ENCODE measurements at regions not wholly inside any gene's neighbourhood (a gene's known extent, or its start where the extent isn't known, plus 50 kb on each side); places are given as distances from the start of the nearest gene placed in this dataset.

DNA sequence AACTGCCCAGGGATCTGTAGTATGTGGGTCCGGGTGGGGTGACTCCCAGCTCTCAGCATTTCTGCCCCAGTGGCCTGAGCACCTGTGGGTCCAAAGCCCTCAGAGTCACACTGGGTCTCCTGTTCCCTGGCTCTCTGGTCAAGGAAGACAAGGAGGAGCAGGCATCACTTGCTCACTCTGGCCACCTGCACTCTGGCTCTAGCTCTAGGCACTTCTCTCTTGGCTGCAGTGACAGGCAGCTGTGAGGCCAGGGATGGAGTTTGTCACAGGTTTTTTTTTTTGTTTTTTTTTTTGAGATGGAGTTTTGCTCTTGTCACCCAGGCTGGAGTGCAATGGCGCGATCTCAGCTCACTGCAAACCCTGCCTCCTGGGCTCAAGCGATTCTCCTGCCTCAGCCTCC is 84.6 kb downstream of the HS1BP3 start:
- TF ChIP-seq ZFP3 (tag by site-specific recombination; IDR thresholded peaks at IDR 0.05; ENCODE audit: low read depth) (no peak), HOXA7 (CRISPR knock-in tag; IDR thresholded peaks at IDR 0.05; ENCODE audit: borderline replicate concordance) (no peak), ZNF10 (tag by site-specific recombination; IDR thresholded peaks at IDR 0.05) (no peak), YY1 (tag by site-specific recombination; IDR thresholded peaks at IDR 0.05) (no peak), ZNF133 (tag by site-specific recombination; IDR thresholded peaks at IDR 0.05) (no peak), ZNF239 (tag by site-specific recombination; IDR thresholded peaks at IDR 0.05) (no peak), ZNF529 (tag by site-specific recombination; IDR thresholded peaks at IDR 0.05; ENCODE audit: insufficient replicate concordance) (no peak), ZNF184 (tag by site-specific recombination; IDR thresholded peaks at IDR 0.05) (no peak), SP2 (tag by site-specific recombination; IDR thresholded peaks at IDR 0.05) (no peak), ZNF664 (tag by site-specific recombination; IDR thresholded peaks at IDR 0.05) (no peak)
- TF ChIP-seq, protein P1, sequence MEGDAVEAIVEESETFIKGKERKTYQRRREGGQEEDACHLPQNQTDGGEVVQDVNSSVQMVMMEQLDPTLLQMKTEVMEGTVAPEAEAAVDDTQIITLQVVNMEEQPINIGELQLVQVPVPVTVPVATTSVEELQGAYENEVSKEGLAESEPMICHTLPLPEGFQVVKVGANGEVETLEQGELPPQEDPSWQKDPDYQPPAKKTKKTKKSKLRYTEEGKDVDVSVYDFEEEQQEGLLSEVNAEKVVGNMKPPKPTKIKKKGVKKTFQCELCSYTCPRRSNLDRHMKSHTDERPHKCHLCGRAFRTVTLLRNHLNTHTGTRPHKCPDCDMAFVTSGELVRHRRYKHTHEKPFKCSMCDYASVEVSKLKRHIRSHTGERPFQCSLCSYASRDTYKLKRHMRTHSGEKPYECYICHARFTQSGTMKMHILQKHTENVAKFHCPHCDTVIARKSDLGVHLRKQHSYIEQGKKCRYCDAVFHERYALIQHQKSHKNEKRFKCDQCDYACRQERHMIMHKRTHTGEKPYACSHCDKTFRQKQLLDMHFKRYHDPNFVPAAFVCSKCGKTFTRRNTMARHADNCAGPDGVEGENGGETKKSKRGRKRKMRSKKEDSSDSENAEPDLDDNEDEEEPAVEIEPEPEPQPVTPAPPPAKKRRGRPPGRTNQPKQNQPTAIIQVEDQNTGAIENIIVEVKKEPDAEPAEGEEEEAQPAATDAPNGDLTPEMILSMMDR (tag by site-specific recombination; IDR thresholded peaks at IDR 0.05) = no peak
- TF ChIP-seq, protein P2, sequence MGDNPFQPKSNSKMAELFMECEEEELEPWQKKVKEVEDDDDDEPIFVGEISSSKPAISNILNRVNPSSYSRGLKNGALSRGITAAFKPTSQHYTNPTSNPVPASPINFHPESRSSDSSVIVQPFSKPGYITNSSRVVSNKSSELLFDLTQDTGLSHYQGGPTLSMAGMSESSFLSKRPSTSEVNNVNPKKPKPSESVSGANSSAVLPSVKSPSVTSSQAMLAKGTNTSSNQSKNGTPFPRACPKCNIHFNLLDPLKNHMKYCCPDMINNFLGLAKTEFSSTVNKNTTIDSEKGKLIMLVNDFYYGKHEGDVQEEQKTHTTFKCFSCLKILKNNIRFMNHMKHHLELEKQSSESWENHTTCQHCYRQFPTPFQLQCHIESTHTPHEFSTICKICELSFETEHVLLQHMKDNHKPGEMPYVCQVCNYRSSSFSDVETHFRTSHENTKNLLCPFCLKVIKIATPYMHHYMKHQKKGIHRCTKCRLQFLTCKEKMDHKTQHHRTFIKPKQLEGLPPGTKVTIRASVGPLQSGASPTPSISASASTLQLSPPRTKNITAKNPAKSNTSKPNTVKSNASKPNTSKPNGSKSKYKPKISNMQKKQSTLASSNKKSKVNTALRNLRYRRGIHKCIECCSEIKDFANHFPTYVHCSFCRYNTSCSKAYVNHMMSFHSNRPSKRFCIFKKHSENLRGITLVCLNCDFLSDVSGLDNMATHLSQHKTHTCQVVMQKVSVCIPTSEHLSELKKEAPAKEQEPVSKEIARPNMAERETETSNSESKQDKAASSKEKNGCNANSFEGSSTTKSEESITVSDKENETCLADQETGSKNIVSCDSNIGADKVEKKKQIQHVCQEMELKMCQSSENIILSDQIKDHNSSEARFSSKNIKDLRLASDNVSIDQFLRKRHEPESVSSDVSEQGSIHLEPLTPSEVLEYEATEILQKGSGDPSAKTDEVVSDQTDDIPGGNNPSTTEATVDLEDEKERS (tag by site-specific recombination; IDR thresholded peaks at IDR 0.05) = no peak
- TF ChIP-seq, protein P3, sequence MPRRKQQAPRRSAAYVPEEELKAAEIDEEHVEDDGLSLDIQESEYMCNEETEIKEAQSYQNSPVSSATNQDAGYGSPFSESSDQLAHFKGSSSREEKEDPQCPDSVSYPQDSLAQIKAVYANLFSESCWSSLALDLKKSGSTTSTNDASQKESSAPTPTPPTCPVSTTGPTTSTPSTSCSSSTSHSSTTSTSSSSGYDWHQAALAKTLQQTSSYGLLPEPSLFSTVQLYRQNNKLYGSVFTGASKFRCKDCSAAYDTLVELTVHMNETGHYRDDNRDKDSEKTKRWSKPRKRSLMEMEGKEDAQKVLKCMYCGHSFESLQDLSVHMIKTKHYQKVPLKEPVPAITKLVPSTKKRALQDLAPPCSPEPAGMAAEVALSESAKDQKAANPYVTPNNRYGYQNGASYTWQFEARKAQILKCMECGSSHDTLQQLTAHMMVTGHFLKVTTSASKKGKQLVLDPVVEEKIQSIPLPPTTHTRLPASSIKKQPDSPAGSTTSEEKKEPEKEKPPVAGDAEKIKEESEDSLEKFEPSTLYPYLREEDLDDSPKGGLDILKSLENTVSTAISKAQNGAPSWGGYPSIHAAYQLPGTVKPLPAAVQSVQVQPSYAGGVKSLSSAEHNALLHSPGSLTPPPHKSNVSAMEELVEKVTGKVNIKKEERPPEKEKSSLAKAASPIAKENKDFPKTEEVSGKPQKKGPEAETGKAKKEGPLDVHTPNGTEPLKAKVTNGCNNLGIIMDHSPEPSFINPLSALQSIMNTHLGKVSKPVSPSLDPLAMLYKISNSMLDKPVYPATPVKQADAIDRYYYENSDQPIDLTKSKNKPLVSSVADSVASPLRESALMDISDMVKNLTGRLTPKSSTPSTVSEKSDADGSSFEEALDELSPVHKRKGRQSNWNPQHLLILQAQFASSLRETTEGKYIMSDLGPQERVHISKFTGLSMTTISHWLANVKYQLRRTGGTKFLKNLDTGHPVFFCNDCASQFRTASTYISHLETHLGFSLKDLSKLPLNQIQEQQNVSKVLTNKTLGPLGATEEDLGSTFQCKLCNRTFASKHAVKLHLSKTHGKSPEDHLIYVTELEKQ (tag by site-specific recombination; IDR thresholded peaks at IDR 0.05; ENCODE audit: borderline replicate concordance) = no peak
- TF ChIP-seq, protein P4, sequence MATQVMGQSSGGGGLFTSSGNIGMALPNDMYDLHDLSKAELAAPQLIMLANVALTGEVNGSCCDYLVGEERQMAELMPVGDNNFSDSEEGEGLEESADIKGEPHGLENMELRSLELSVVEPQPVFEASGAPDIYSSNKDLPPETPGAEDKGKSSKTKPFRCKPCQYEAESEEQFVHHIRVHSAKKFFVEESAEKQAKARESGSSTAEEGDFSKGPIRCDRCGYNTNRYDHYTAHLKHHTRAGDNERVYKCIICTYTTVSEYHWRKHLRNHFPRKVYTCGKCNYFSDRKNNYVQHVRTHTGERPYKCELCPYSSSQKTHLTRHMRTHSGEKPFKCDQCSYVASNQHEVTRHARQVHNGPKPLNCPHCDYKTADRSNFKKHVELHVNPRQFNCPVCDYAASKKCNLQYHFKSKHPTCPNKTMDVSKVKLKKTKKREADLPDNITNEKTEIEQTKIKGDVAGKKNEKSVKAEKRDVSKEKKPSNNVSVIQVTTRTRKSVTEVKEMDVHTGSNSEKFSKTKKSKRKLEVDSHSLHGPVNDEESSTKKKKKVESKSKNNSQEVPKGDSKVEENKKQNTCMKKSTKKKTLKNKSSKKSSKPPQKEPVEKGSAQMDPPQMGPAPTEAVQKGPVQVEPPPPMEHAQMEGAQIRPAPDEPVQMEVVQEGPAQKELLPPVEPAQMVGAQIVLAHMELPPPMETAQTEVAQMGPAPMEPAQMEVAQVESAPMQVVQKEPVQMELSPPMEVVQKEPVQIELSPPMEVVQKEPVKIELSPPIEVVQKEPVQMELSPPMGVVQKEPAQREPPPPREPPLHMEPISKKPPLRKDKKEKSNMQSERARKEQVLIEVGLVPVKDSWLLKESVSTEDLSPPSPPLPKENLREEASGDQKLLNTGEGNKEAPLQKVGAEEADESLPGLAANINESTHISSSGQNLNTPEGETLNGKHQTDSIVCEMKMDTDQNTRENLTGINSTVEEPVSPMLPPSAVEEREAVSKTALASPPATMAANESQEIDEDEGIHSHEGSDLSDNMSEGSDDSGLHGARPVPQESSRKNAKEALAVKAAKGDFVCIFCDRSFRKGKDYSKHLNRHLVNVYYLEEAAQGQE (tag by site-specific recombination; IDR thresholded peaks at IDR 0.05) = no peak

All from HEK293 (cell line).